Endodermal cell (in vitro differentiated cells): ENCODE measurements at regions not wholly inside any gene's neighbourhood (a gene's known extent, or its start where the extent isn't known, plus 50 kb on each side); places are given as distances from the start of the nearest gene placed in this dataset.

Source experiments
- DNase-seq: peaks from one replicate; pipeline ENCODE4 v3.0.0-alpha.2; 2017
- H3K27ac ChIP-seq: 2 replicates; pipeline ENCODE4 v1.5.1; 2013; ENCODE audit warnings: mild to moderate bottlenecking, low read depth, low read length, moderate library complexity
- H3K27me3 ChIP-seq: 2 replicates; pipeline ENCODE4 v1.6.1; 2013; ENCODE audit warnings: mild to moderate bottlenecking, low read length, moderate library complexity; ENCODE audit not compliant: insufficient read depth, control insufficient read depth, poor library complexity, severe bottlenecking
- H3K36me3 ChIP-seq: 2 replicates; pipeline ENCODE4 v1.7.0; 2013; ENCODE audit warnings: mild to moderate bottlenecking, low read length, moderate library complexity; ENCODE audit not compliant: control insufficient read depth, insufficient read depth
- H3K4me1 ChIP-seq: one replicate; pipeline ENCODE4 v1.7.0; 2013; ENCODE audit warnings: low read length; ENCODE audit not compliant: control insufficient read depth, insufficient read depth
- H3K4me3 ChIP-seq: 2 replicates; pipeline ENCODE4 v1.5.1; 2013; ENCODE audit warnings: mild to moderate bottlenecking, low read length, moderate library complexity
- H3K9ac ChIP-seq: 2 replicates; pipeline ENCODE4 v1.6.1; 2013; ENCODE audit warnings: mild to moderate bottlenecking, low read length, moderate library complexity; ENCODE audit not compliant: poor library complexity, severe bottlenecking; ENCODE audit errors: extremely low read depth
- H3K9me3 ChIP-seq: 2 replicates; pipeline ENCODE4 v1.6.1; 2013; ENCODE audit warnings: mild to moderate bottlenecking, low read length, moderate library complexity; ENCODE audit not compliant: control insufficient read depth
- H3K27ac Mint-ChIP-seq: 2 replicates; pipeline ENCODE4 v1.8.0; 2020; ENCODE audit warnings: mixed read lengths
- H3K27me3 Mint-ChIP-seq: 2 replicates; pipeline ENCODE4 v1.8.0; 2021; ENCODE audit warnings: mild to moderate bottlenecking, mixed read lengths; ENCODE audit not compliant: insufficient read depth
- H3K36me3 Mint-ChIP-seq: 2 replicates; pipeline ENCODE4 v1.8.0; 2020; ENCODE audit warnings: low read depth, mixed read lengths
- H3K4me1 Mint-ChIP-seq: 2 replicates; pipeline ENCODE4 v1.8.0; 2020; ENCODE audit warnings: mixed read lengths
- H3K4me3 Mint-ChIP-seq: 2 replicates; pipeline ENCODE4 v1.8.0; 2020; ENCODE audit warnings: mild to moderate bottlenecking, moderate library complexity, mixed read lengths
- H3K9me3 Mint-ChIP-seq: 2 replicates; pipeline ENCODE4 v1.8.0; 2020; ENCODE audit warnings: mild to moderate bottlenecking, mixed read lengths
- whole genome bisulfite sequencing, 2 experiments: methylation state at CpG; one replicate each; pipeline versions ENCODE4 v1.1.5 to v1.1.7; 2013; ENCODE audit warnings: missing lambda C conversion rate in 2 of 2, mixed read lengths in 1 of 2; ENCODE audit not compliant: insufficient coverage in 1 of 2, insufficient read length in 1 of 2; 5-methylcytosine and 5-hydroxymethylcytosine counted together
- TF ChIP-seq, protein P1 (sequence below): fragments of 200-600 bp; sonication (generic); conservative IDR thresholded peaks from 2 replicates; pipeline ENCODE4 v1.5.0; 2021; ENCODE audit warnings: antibody characterized with exemption, mild to moderate bottlenecking

DNA sequence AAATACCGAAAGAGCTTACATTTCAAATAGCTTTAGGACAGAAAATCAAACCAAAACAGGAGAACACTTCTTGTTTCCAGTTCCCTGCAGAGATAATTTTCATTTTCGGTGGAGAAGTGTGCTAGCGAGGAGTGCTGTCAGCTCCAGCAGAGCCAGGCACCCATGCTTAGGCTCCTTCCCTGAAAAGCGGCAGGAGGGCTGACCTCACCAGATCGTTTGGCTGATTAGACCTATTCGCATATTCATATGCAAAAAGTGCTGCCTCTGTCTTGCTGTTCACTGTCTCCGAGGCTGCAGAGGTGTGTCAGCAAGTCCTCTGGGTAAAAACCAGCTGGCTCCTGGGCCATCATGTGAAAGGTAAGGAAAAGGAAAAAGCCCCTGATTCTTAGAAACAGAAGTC, 225.8 kb upstream of the COPS8 start:
- peak; percentile 61 for DNase-seq
- H3K27ac ChIP-seq, result no peak overlapping the region
- H3K27me3 ChIP-seq, result no peaks in the 10 kb centered on the region
- Mint-ChIP-seq H3K27me3 (peaks cover 20% of the 10 kb centered on the region), H3K36me3 (peaks cover 6% of the 10 kb centered on the region), H3K4me1 (peaks cover 34% of the 10 kb centered on the region), H3K9me3 (peaks cover 29% of the 10 kb centered on the region), H3K4me3 (no peak overlapping the region), H3K27ac (no peak overlapping the region)
- TF ChIP-seq, protein P1, sequence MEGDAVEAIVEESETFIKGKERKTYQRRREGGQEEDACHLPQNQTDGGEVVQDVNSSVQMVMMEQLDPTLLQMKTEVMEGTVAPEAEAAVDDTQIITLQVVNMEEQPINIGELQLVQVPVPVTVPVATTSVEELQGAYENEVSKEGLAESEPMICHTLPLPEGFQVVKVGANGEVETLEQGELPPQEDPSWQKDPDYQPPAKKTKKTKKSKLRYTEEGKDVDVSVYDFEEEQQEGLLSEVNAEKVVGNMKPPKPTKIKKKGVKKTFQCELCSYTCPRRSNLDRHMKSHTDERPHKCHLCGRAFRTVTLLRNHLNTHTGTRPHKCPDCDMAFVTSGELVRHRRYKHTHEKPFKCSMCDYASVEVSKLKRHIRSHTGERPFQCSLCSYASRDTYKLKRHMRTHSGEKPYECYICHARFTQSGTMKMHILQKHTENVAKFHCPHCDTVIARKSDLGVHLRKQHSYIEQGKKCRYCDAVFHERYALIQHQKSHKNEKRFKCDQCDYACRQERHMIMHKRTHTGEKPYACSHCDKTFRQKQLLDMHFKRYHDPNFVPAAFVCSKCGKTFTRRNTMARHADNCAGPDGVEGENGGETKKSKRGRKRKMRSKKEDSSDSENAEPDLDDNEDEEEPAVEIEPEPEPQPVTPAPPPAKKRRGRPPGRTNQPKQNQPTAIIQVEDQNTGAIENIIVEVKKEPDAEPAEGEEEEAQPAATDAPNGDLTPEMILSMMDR, result no peak
- peaks cover 17% of the 10 kb centered on the region for H3K4me1 ChIP-seq
- whole genome bisulfite sequencing, 2 experiments, result 51 to 60% methylated on average over 7 of the region's 7 CpGs
- no peak overlapping the region for H3K9ac ChIP-seq
- no peak overlapping the region for H3K4me3 ChIP-seq
- H3K9me3 ChIP-seq, result peaks cover 24% of the 10 kb centered on the region
- H3K36me3 ChIP-seq, result no peaks in the 10 kb centered on the region

DNA sequence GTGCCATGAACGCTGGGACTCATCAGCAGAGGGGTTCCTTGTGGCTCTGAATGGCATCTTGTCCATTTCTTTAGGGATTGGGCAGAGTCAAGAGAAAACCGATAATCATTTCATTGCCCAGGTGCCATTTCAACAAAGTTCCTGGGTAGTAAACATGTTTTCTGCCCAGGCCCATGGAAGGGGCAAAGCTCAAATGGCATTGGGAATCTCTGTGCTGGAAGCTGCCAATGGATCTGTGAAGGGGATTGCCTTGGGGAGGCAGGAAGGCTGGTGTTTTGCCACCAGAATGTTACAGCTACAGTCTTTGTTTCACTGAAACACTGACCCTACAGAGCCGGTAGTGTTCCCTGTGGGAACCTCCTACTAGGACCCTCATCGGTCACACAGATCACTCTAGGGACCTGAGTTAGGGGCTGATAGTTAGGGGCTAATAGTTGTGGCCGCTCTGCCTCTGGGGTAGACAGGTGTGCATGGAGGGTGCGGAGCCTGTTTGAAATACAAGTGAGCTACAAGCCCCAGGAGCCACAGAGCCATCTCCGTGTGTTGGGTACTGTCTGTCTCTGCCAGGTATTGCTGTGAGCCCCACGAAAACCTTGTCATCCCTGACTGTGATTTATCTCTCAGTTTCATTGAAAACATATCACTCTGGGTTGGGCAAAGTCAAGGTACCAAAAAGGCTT, 224.4 kb upstream of the COPS8 start:
- Histone ChIP-seq H3K4me3 (no peak overlapping the region), H3K4me1 (peaks cover 15% of the 10 kb centered on the region), H3K27me3 (no peaks in the 10 kb centered on the region), H3K9ac (no peak overlapping the region), H3K27ac (no peak overlapping the region), H3K9me3 (peaks cover 30% of the 10 kb centered on the region), H3K36me3 (no peaks in the 10 kb centered on the region)
- 93% methylated on average over 6 to 8 of the region's 8 CpGs for WGBS, 2 experiments
- Mint-ChIP-seq H3K4me3 (no peak overlapping the region), H3K27me3 (peaks cover 16% of the 10 kb centered on the region), H3K36me3 (peaks cover 12% of the 10 kb centered on the region), H3K9me3 (peaks cover 33% of the 10 kb centered on the region), H3K27ac (no peak overlapping the region), H3K4me1 (peaks cover 34% of the 10 kb centered on the region)
- TF ChIP-seq, protein P1, result no peak
- DNase-seq, result peak; percentile 30

DNA sequence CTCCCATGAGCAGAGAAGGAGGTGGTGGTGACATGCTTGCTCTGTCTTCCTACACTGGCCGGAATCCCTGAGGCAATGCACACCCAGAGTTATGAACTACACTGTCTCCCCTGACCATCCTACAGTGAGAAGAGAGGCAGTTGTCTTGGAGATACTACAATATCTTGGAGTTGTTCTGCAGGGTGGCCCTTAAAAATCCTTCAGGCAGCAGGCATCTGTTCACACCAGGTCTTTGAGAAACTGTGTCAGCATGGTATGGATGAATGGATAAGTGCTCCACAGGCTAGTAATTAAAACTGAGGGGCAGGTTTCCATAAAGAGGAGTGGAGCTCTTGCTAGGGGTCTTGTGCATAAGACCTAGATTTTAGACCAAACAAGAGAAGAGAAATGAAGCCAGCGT, 223.7 kb upstream of the COPS8 start:
- Histone ChIP-seq H3K27me3 (no peaks in the 10 kb centered on the region), H3K4me3 (no peak overlapping the region), H3K4me1 (peaks cover 12% of the 10 kb centered on the region), H3K9me3 (peaks cover 33% of the 10 kb centered on the region), H3K27ac (no peak overlapping the region), H3K9ac (no peak overlapping the region), H3K36me3 (no peaks in the 10 kb centered on the region)
- Mint-ChIP-seq H3K36me3 (peaks cover 12% of the 10 kb centered on the region), H3K9me3 (peaks cover 39% of the 10 kb centered on the region), H3K27me3 (peaks cover 16% of the 10 kb centered on the region), H3K4me3 (no peak overlapping the region), H3K27ac (no peak overlapping the region), H3K4me1 (peaks cover 28% of the 10 kb centered on the region)
- TF ChIP-seq, protein P1, result no peak
- 86 to 88% methylated on average over 1 to 2 of the region's 2 CpGs for WGBS, 2 experiments
- no peak for DNase-seq
